ENCODE measurements at regions not wholly inside any gene's neighbourhood (a gene's known extent, or its start where the extent isn't known, plus 50 kb on each side); places are given as distances from the start of the nearest gene placed in this dataset.

GRCh38 chr6:147802459-147802858, 294.0 kb downstream of the SAMD5 start:
- DNase-seq (ENCODE audit: low read depth, low spot score), result no peak
- H3K27ac ChIP-seq, result no peak overlapping the region

GRCh38 chr6:147805155-147805554, 296.7 kb downstream of the SAMD5 start:
- no peak overlapping the region for H3K27ac ChIP-seq
- no peak for DNase-seq (ENCODE audit: low read depth, low spot score)

- DNase-seq (ENCODE audit: low read depth, low spot score), result no peak
- no peak overlapping the region for H3K27ac ChIP-seq
Measured at GRCh38 chr6:147806697-147807096, 298.2 kb downstream of the SAMD5 start.

DNA sequence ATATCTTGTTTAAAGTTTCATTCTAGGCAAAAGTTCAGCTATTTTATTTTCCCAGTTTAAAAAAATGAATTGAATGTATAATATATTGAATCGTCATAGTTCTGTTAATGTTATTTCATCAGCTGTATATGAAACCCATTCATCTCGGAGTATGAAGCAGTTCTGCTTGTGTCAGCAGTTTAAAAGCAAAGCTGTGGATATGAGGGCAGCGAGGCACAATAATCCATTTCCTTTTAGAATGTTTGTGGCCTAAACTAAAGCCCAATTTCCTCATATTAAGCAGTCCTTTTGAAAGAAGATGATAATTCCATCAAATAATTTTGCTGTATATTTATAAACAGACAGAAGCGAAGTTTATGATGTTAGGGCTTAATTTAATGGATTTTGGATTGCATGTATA, 300.1 kb downstream of the SAMD5 start:
- no peak for DNase-seq (ENCODE audit: low read depth, low spot score)
- no peak overlapping the region for H3K27ac ChIP-seq

DNA sequence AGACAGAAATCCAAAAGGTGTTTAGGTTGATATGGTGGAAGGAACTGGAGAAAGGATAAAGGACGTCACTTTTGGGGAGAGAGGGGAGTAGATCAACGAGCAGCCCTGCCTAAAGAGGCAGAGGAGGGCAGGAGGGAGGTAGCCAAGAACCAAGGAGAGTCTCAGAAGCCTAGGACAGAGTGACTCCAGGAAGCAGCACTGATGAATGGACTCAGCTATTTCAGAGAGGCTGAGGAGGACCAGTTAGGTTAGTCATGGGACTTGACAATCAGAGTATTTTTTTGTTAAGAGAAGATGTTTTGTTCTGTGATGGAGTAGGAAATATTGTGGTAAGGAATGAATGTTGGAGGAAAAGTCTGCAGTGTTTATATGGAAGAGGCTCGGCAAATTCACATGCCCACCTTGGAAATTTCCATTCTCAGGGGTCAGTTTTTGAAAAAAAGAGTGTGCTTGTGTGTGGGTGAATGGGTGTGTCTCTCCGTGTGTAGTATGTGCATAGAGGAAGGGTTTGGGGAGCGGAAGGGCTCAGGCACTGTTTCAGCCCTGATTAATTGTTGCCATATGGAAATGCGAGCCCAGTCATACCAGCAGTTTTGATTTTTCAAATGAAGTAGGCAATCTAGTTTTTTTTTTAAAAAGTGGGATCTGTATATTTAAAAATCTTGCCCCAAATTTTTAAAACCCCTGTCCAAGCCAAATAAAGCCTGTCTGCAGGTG, 303.6 kb downstream of the SAMD5 start:
- no peak overlapping the region for H3K27ac ChIP-seq
- no peak for DNase-seq (ENCODE audit: low read depth, low spot score)

GRCh38 chr6:147817042-147817689, 308.7 kb downstream of the SAMD5 start:
- DNase-seq (ENCODE audit: low read depth, low spot score), result no peak
- no peak overlapping the region for H3K27ac ChIP-seq

- no peak for DNase-seq (ENCODE audit: low read depth, low spot score)
- H3K27ac ChIP-seq, result no peak overlapping the region
Measured at GRCh38 chr6:147820520-147820919, 312.0 kb downstream of the SAMD5 start.

DNA sequence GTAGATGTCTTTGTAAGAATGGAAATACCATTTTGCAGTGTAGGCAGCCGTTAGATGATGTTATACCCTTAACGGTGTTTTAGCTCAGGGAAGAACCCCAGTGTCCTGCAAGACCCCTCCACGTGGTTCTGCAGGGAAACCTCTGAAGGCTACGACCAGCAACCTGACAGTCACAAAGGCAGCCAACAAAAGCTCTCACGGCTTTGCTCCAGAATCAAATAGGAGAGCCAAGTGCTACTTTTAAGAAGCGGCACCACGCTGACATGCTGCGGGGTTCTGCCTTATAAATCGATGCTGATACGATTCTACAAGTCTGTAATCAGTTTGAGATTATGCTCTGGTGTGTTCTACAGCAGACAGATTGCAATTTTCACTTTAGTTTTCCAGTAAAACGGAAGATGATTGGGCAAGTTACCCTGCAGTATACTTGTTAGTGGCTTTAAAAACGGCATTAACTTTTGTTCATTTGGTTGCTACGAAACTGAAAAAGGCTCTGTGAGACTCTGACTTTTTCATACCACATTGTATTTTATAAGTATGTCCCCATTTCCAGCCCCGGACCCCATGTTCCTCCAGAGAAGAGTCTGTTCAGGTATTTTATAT, 312.9 kb downstream of the SAMD5 start:
- DNase-seq (ENCODE audit: low read depth, low spot score), result no peak
- H3K27ac ChIP-seq, result no peak overlapping the region

- DNase-seq (ENCODE audit: low read depth, low spot score), result no peak
- no peak overlapping the region for H3K27ac ChIP-seq
Measured at GRCh38 chr6:147823936-147824335, 315.4 kb downstream of the SAMD5 start.

DNA sequence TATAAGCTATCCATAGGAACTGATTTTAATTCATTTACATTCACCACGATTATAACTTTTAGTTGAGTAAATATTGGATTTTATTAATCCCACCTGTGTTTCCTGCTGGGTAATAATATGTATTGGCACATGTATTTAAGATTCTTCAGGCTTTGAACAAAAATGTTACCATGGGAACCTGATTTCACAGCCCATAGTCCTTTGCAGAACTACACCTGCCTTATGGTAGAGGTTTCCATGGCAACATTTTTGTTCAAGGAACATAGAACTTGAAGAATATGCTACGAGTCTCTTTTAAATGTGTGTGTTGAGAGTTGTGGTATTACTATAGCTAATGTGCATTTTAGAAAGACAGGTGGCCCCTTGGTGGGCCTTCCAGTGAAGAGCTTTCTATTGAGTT, 317.4 kb downstream of the SAMD5 start:
- no peak overlapping the region for H3K27ac ChIP-seq

DNA sequence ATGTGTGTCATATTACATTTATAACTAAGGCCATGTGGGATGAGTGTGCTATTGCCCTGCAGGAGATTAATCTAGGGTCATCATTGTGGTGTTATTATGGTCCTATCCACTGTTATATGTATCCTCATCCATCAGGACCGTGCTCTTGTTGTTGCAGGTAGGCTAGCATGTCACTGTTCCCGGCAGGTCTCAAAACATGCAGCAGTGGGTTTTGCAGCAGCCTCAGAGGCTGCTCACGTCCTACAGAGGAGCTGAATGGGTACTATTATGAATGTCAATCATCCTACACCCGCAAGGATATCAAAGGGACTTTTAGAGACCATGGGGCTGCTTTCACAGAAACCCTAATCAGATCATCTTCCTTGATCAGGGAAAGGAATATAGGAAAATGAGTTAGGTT, 318.2 kb downstream of the SAMD5 start:
- H3K27ac ChIP-seq, result no peak overlapping the region
- no peak for DNase-seq (ENCODE audit: low read depth, low spot score)

More for the DNA sequence above, 317.4 kb downstream of the SAMD5 start:
- no peak for DNase-seq (ENCODE audit: low read depth, low spot score)

- no peak overlapping the region for H3K27ac ChIP-seq
- DNase-seq (ENCODE audit: low read depth, low spot score), result no peak
Measured at GRCh38 chr6:147829418-147829817, 320.9 kb downstream of the SAMD5 start.

DNA sequence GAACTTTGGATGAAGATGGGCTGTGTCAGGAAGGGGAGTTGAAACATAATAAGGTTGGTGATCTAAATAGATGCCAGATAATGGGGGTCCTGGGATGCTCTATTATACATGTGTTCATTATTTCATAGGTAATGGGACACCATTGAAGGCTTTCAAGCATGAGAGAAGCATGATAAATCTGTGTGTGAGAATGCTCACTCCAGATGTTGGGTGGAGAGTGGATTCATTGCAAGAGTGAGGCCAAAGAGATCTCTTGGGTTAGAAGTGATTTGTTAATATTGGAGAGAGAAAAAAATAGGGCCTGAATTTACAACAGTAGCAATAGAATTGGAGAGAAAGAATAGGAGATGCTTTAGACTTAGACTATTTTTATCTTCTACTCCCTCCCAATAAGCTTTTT, 321.3 kb downstream of the SAMD5 start:
- DNase-seq (ENCODE audit: low read depth, low spot score), result no peak
- H3K27ac ChIP-seq, result no peak overlapping the region

GRCh38 chr6:147831356-147831755, 322.9 kb downstream of the SAMD5 start:
- DNase-seq (ENCODE audit: low read depth, low spot score), result no peak
- no peak overlapping the region for H3K27ac ChIP-seq

DNA sequence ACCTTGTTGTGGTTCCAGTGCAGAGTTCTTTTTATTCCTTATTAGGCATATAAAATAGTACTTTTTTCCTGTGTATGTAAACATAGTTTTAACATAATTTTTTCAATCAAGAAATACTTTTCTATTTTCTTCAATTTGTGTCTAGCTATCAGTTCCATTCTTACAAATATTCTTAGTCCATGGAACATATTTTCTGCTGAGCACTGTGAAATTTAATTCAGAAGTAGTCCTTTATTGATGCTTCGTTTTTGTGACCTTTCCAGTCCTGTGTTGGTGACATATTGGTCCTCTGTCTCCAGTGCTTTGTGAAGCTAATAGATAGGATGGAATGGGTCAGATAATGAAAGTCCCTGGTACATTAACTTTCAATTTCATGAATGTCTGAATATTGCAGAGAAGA, 325.1 kb downstream of the SAMD5 start:
- DNase-seq (ENCODE audit: low read depth, low spot score), result no peak
- H3K27ac ChIP-seq, result no peak overlapping the region

DNA sequence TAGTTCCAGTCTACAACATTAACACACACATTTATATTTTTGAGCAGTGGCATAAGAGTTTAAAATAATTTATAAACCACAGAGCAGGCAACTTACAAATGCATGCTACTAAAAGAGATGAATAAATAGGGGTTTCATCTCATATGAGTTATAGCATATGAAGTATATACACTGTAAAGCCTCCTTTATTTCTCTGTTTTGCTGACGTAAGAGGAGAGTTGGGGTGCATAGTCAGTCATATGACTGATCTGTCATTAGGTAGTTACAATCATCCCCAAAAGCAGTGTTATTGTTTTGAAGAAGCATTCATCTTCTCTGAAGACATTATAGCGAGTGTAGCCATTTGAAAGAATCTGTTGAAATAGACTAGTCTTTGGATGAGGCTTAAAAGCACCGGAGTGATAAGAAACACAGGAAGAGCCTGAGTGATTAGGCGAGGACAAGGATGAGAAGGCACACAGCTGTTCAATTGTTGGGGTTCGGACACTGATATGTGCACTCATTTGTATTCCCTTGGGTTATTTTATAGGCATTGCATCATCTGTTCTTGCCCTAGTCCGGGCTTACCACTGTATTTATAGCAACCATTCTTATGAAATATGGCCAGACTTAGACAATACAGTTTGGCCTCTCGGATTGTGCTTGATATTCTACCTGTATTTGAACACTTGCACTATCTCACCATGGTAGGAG, 325.7 kb downstream of the SAMD5 start:
- DNase-seq (ENCODE audit: low read depth, low spot score), result no peak
- no peak overlapping the region for H3K27ac ChIP-seq

- DNase-seq (ENCODE audit: low read depth, low spot score), result no peak
- no peak overlapping the region for H3K27ac ChIP-seq
Measured at GRCh38 chr6:147837540-147837939, 329.1 kb downstream of the SAMD5 start.

DNA sequence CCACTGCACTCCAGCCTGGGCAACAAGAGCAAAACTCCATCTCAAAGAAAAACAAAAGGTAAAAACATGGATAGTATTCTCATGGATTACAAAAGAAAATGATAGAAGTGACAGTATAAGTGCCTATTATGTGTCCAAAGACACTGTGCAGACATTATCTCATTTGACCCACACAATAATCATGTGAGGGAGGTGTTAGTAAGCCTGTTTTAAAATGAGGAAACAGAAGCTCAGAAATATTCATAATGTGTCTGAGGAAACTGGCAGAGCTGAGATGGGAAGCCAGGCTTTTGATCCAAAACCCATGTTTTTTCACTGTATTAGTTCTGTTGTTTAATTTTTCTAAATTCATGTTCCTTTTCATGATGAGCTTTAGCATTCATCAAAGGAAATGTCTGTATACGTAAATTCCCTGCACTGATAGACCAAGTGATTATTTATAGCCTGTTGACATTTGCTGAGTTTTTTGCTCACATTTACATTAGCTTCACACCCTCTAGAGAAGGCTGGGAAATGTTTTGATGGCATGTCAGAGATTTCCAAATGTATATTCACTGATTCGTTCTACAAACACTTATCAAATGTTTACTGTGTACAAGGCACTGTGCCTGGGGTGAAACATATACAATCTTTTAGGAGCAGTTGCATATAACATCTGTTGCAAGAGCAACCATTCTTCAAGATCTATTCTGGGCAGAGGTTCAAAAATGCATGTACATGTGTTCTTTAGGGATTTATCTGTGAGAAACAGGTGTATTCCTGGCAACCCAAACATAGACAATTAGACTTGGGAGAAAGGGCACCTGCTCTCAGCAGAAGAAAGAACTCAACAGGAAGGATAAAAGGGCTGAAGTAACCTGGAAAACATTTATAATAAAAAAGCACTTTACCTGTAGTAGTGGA, 331.5 kb downstream of the SAMD5 start:
- H3K27ac ChIP-seq, result no peak overlapping the region
- no peak for DNase-seq (ENCODE audit: low read depth, low spot score)

DNA sequence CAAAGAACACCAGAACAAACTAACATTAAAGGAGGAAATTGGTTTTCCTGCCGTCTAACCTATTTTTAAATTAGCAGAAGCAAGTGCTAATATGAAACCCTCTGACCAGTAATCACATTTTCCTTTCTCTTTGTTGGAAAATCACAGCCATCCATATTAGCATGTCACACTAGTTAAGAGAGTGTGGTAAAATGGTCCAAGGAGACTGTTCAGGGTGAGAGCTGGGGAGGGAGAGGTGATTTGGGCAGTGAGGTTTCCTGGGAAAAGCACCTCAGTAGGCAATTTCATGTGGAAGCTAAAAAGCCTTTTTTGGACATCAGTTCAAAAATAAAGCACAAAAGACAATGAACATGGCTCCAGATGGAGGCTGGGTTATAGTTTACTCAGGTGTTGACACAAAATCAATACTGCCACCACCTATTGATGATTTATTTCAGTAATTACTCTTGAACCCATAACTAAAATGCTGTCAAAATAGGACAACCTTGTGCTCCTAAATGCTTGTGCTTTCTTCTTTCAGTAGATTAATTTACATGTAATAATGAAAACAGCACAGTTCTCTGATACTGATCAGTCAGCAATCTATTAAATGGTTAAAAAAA, 333.2 kb downstream of the SAMD5 start:
- no peak overlapping the region for H3K27ac ChIP-seq
- no peak for DNase-seq (ENCODE audit: low read depth, low spot score)
